ENCODE measurements at regions not wholly inside any gene's neighbourhood (a gene's known extent, or its start where the extent isn't known, plus 50 kb on each side); places are given as distances from the start of the nearest gene placed in this dataset.

DNA sequence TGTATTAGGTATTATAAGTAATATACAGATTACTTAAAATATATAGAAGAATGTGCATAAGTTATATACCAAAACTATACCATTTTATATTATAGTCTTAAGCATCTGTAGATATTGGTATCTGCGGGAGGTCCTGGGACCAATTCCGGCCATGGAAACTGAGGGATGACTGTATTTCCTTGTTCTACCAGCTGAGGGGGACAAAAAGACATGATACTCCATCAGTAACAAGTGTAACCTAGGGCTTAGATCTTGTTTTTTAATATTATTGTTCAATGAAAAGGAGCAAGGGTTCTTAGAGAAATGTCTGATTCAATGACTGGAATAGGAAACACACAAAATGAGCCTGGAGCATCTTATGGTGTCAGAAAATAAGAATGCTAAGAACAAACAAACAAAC, 752.5 kb downstream of the CCSER2 start:
- no peak overlapping the region for H3K4me3 ChIP-seq (ENCODE audit: low read depth, low read length)
- TF ChIP-seq, protein P1, sequence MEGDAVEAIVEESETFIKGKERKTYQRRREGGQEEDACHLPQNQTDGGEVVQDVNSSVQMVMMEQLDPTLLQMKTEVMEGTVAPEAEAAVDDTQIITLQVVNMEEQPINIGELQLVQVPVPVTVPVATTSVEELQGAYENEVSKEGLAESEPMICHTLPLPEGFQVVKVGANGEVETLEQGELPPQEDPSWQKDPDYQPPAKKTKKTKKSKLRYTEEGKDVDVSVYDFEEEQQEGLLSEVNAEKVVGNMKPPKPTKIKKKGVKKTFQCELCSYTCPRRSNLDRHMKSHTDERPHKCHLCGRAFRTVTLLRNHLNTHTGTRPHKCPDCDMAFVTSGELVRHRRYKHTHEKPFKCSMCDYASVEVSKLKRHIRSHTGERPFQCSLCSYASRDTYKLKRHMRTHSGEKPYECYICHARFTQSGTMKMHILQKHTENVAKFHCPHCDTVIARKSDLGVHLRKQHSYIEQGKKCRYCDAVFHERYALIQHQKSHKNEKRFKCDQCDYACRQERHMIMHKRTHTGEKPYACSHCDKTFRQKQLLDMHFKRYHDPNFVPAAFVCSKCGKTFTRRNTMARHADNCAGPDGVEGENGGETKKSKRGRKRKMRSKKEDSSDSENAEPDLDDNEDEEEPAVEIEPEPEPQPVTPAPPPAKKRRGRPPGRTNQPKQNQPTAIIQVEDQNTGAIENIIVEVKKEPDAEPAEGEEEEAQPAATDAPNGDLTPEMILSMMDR (IDR thresholded peaks at IDR 0.05; ENCODE audit: borderline replicate concordance, insufficient read depth, low read depth, low read length): no peak

DNA sequence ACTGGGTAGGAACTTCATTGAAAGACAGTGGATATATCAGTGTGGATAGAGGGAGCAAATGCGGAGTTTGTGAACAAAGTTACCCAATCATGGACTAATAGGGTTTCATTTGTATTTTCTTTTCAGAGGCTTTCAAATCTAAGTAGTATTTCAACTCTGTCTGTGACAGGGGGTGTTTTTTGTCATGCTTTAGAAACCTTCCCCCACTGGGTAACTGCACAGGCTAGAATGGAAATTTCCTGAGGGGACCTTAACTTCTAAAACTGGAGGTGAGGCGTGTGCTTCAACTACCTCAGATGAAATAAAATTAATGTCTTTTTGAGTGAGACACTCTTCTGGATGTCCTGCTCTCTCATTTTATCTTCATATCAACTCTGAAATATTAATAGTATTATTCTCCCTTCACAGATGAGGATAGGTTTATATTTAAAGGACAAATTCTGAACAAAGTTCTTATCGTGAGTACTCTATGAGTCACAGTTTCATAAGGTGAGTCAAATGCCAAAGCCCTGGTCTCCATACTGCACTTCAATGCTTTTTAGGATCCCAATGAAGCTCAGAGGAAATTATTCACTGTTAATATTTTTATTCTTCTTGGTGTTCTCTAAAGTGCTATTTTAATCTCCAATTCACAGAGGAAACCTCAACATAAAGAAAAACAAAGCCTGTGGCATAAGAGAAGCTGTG, 770.6 kb downstream of the CCSER2 start:
- H3K4me3 ChIP-seq (ENCODE audit: low read depth, low read length): no peak overlapping the region
- TF ChIP-seq, protein P1 (IDR thresholded peaks at IDR 0.05; ENCODE audit: borderline replicate concordance, insufficient read depth, low read depth, low read length): no peak

DNA sequence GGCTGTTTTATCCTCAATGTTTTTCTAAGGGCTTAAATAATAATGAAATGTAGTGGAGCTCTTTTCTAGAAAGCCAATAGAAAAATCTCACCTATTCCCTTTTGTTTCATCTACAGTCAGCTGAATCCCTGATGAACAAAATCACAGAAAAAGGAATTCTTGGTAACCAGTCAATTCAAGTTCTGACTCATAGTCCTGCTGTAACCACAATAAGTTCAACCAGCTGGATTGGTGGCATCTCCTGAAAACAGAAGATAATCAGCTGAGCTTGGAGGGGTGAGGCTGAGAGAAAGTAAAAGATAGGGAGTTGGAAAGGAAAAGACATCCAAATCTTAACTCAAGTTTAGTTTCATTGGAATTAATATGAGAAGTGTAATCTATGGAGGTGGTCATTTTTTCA, 772.1 kb downstream of the CCSER2 start:
- H3K4me3 ChIP-seq (ENCODE audit: low read depth, low read length): no peak overlapping the region
- TF ChIP-seq, protein P1 (IDR thresholded peaks at IDR 0.05; ENCODE audit: borderline replicate concordance, insufficient read depth, low read depth, low read length): no peak

DNA sequence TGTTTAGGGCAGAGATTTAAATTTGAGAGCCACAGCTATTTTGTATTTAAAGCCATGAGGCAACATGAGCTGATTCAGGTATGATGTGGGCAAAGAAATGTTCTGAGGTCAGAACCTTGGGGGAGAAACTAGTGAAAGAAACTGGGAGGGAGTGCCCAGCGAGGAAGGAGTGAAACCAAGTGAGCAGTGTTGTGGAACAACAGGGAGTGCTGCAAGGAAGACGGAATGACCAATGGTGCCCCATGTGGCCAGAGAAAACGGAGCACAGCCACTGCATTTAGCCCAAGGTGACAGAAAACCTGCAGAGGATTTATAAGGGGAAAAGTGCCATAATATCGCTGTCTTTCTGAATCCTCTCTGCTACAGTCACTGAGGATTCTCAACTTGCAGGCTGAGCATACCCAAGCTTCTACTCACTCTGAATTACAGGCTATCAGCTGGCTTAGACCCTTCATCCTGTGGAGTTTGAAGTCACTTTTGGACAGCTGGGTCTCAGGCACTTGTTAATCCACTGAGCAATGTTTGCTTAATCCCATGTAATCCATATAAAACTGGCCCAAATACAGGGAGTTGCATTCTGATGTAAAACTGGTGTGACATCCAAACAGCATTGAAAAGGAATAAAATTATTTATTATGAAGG, 777.3 kb downstream of the CCSER2 start:
- TF ChIP-seq, protein P1 (IDR thresholded peaks at IDR 0.05; ENCODE audit: borderline replicate concordance, insufficient read depth, low read depth, low read length): no peak

DNA sequence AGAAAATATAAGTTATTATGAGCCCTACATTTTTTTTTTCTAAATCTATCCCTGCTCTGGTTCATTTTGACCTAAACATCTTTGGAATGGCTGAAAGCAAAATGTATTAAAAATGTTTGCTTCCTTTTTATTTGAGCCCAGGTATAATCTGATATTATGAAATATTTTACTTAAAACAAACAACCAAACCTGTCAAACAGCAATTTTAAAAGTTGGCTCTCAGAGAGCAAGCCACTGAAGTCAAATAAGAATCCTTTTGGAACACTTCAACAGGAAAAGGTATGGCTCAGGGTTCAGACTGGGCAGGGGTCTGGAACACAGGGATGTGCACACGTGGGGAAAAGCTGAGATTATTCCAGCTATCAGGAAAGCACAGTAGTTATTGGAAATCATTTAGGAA, 782.9 kb downstream of the CCSER2 start:
- TF ChIP-seq, protein P1 (IDR thresholded peaks at IDR 0.05; ENCODE audit: borderline replicate concordance, insufficient read depth, low read depth, low read length): no peak
- no peak overlapping the region for H3K4me3 ChIP-seq (ENCODE audit: low read depth, low read length)

More for the DNA sequence above, 777.3 kb downstream of the CCSER2 start:
- no peak overlapping the region for H3K4me3 ChIP-seq (ENCODE audit: low read depth, low read length)

DNA sequence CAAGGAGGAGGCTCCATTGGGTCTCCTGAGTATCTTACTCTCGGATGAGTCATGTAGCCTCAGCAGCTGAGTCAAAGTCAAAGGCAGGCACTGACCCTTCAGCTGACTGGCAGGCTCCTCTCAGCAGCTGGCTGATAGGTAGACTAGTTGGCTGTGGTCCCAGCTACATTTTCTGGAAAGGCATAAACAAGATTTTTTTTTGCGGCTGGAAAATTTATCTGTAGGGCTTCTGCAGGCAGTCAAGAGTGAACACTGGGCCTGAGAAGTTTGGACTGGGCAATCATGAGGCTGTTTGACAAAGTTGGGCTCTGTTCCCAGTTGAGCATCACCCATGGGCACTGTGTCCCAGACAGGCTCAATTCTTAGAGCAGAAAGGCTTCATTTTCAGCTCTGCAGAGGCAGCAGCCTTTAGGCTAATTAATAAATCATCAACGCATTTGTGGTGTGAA, 796.2 kb downstream of the CCSER2 start:
- TF ChIP-seq, protein P1 (IDR thresholded peaks at IDR 0.05; ENCODE audit: borderline replicate concordance, insufficient read depth, low read depth, low read length): no peak
- no peak overlapping the region for H3K4me3 ChIP-seq (ENCODE audit: low read depth, low read length)

DNA sequence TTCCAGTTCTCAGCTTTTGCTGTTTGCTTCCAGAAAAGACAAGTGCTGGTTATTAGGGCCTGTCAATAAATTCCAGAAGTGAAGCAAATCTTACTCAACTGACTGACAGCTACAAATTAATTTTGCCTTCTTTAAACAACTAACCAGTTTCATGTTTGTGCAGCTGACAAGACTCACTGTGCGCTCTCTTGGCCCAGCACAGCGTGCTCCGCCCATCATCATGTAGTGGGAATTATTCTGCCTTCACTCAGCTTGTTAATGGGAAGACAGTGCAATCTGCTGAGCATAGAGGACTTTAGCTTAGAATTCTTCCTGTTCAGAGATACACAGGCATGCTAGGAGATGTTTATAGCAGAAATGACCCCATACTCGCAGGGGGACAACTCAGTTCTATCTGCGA, 808.9 kb downstream of the CCSER2 start:
- TF ChIP-seq, protein P1 (IDR thresholded peaks at IDR 0.05; ENCODE audit: borderline replicate concordance, insufficient read depth, low read depth, low read length): no peak

More for the DNA sequence above, 808.9 kb downstream of the CCSER2 start:
- H3K4me3 ChIP-seq (ENCODE audit: low read depth, low read length): no peak overlapping the region
